HepG2 (cell line): ENCODE measurements at regions not wholly inside any gene's neighbourhood (a gene's known extent, or its start where the extent isn't known, plus 50 kb on each side); places are given as distances from the start of the nearest gene placed in this dataset.

ENCODE experiments used
- CTCF ChIP-seq: sonication (generic); formaldehyde crosslinking; IDR thresholded peaks from 2 replicates; pipeline ENCODE4 v1.5.0; 2020; ENCODE audit warnings: mild to moderate bottlenecking, missing genetic modification reagents, moderate library complexity
- PHF20 ChIP-seq: sonication (generic); formaldehyde crosslinking; IDR thresholded peaks from 2 replicates; pipeline ENCODE4 v1.5.0; 2020; ENCODE audit warnings: mild to moderate bottlenecking, missing genetic modification reagents
- POLR2A ChIP-seq, 2 experiments: IDR thresholded peaks; 2 replicates each; pipeline ENCODE4 v1.6.1; 2011; ENCODE audit warnings: low read depth in 2 of 2, low read length in 2 of 2, mild to moderate bottlenecking in 1 of 2, moderate library complexity in 1 of 2; ENCODE audit not compliant: insufficient read depth in 1 of 2
- PRPF4 ChIP-seq: fragments of 200-400 bp; formaldehyde crosslinking; IDR thresholded peaks from 2 replicates; pipeline ENCODE4 v1.6.1; 2016; ENCODE audit warnings: low read length, low read depth; ENCODE audit not compliant: poor library complexity, severe bottlenecking
- RNF2 ChIP-seq: fragments of 450-650 bp; conservative IDR thresholded peaks from 2 replicates; pipeline ENCODE4 v1.6.1; 2016; ENCODE audit warnings: low read depth
- SKI ChIP-seq: fragments of 450-650 bp; IDR thresholded peaks from one replicate; pipeline ENCODE4 v1.6.1; 2018; ENCODE audit warnings: mild to moderate bottlenecking; ENCODE audit not compliant: partially characterized antibody
- SRF ChIP-seq: IDR thresholded peaks from 2 replicates; pipeline ENCODE4 v1.6.1; 2011; ENCODE audit warnings: mild to moderate bottlenecking, low read depth, low read length, moderate library complexity
- ZNF597 ChIP-seq: sonication (generic); formaldehyde crosslinking; IDR thresholded peaks from 2 replicates; pipeline ENCODE4 v1.5.0; 2020; ENCODE audit warnings: missing genetic modification reagents
- ZSCAN5A ChIP-seq: sonication (generic); formaldehyde crosslinking; IDR thresholded peaks from 2 replicates; pipeline ENCODE4 v1.8.0; 2022; ENCODE audit warnings: mild to moderate bottlenecking, missing genetic modification reagents, borderline replicate concordance
- TF ChIP-seq, protein P1 (sequence below): IDR thresholded peaks from 2 replicates; pipeline ENCODE4 v1.6.1; 2012; ENCODE audit warnings: inconsistent platforms

- no peak for TF ChIP-seq POLR2A (IDR thresholded peaks at IDR 0.05; ENCODE audit: insufficient read depth in 1 of 2, low read depth in 2 of 2, low read length in 2 of 2)
- no peak for TF ChIP-seq ZNF597
- TF ChIP-seq SRF = no peak
- TF ChIP-seq SKI = no peak
- TF ChIP-seq CTCF (CRISPR knock-in tag) = peak; percentile 91
- no peak for TF ChIP-seq PHF20 (CRISPR knock-in tag)
- no peak for TF ChIP-seq ZSCAN5A
- TF ChIP-seq RNF2 = no peak
- TF ChIP-seq PRPF4 = no peak
- TF ChIP-seq, protein P1, sequence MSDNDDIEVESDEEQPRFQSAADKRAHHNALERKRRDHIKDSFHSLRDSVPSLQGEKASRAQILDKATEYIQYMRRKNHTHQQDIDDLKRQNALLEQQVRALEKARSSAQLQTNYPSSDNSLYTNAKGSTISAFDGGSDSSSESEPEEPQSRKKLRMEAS = no peak
Observed at GRCh38 chr2:175366815-175367214, 185.3 kb upstream of the ATP5MC3 start.
